ENCODE measurements at regions not wholly inside any gene's neighbourhood (a gene's known extent, or its start where the extent isn't known, plus 50 kb on each side); places are given as distances from the start of the nearest gene placed in this dataset.

- TF ChIP-seq CTCF (IDR thresholded peaks at IDR 0.05) (no peak), POLR2AphosphoS5 (IDR thresholded peaks at IDR 0.05) (no peak), EP300 (IDR thresholded peaks at IDR 0.05) (no peak), POLR2A (IDR thresholded peaks at IDR 0.05) (no peak)
Measured at GRCh38 chr12:86411710-86412109, 155.5 kb upstream of the MGAT4C start.

All from upper lobe of left lung (tissue), 4 donors.